GM19025 (cell line): ENCODE measurements at regions not wholly inside any gene's neighbourhood (a gene's known extent, or its start where the extent isn't known, plus 50 kb on each side); places are given as distances from the start of the nearest gene placed in this dataset.

Source experiments
- ATAC-seq: cut with Tn5 transposase; IDR thresholded peaks from one replicate; pipeline ENCODE4 v1.9.1; 2021; ENCODE audit warnings: mild to moderate bottlenecking, low read depth, moderate library complexity; ENCODE audit not compliant: unreplicated experiment

DNA sequence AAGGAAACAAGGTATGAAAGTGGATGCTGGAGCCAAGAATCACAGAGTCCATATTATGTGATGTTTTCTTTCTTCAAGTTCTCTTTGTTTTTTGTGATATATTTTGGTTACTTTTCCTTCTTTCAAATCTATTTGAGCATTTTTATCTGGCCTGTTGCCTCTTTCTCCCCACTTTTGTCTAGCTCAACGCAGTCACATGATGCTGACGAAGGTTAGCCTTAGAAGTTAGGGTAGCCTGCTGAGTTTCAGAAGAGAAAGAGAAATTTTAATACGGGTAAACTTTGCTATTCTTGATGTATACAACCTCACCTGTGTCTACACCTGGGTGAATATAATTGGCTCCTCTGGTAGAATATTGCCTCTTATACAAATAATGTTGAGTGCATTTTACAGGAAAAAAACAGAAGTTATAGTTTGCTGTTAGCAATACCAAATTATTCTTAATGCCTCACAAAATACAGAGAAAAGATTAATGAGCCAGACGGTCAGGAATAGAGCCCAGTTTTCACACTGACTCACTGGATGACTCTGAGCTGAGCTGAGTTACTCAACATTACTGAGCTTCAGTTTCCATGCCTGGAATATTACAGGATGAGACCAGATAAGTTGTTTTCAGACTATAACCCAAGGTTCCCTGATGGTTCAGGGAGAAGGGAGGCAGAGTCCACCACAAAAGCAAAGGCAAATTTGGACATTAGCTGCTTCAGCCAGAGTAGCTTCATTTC lies 161.6 kb upstream of the BDNF start:
- ATAC-seq, result no peak

DNA sequence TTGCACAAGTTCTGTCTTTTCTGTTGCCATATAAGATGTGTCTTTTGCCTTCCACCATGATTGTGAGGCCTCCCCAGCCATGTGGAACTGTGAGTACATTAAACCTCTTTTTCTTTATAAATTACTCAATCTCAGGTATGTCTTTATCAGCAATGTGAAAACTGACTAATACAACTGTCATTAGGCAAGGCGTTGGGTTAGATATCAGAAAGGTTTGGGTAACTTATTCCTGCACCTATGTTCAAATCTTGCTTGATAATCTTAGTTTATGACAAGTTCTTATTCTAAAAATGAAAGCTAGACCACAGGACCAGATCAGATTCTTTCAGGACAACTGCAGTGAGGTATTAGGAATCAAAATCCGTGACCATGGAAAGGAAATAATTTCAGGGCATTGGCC lies 160.6 kb upstream of the BDNF start:
- no peak for ATAC-seq

DNA sequence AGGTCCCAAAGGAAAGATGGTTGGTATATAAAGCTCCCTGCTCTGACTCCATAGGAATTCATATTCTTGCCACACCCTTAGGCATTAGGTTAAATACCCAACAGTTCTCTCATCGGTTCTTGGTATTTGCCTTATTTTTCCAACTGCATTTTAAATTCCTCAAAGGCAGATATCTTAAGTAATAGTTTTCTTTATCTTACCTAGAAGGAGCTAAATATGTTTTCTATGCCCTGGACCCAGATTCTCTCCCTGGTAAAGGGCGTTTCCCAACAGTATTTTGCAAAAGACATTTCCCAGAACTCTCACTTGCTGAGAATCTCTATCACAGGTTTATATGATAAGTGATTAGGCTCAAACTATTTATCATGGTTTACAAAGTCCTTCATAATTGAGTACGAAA lies 158.6 kb upstream of the BDNF start:
- no peak for ATAC-seq

DNA sequence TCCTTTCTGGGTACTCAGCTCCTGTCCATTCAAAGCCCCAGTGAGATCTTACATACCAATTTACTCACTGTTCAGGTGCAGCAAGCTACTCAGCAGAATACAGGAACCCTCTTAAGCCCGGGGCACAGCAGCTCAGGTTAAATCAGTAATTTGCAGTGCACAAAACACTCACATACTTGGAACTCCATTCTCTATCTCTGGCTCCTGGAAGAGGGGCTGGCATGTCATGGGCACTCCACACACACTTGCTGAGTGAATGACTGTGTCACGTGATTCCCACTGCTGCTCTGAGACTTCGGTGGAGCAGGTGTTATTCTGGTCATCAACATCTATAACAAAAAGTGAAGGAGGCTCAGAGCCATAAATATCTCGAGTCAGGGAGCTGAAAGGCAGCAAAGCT lies 157.3 kb upstream of the BDNF start:
- no peak for ATAC-seq

DNA sequence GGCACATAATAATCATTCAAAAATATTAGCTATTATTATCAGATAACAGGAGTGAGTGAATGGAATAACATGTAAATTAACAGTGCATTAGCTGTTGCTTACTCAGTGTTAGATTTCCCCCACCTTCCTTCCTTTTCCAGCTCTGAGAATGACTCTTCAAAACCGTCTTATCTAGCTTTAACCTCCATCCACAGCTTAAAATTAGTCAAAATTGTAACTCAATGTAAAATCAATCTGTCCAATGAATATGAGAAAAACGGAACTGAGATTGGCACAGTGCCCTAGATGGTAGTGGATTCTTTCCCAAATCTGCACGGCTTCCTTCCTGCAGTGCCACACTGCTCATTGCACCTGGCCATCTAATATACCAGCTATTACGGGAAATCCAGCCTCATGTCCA lies 156.8 kb upstream of the BDNF start:
- peak; percentile 47 for ATAC-seq

DNA sequence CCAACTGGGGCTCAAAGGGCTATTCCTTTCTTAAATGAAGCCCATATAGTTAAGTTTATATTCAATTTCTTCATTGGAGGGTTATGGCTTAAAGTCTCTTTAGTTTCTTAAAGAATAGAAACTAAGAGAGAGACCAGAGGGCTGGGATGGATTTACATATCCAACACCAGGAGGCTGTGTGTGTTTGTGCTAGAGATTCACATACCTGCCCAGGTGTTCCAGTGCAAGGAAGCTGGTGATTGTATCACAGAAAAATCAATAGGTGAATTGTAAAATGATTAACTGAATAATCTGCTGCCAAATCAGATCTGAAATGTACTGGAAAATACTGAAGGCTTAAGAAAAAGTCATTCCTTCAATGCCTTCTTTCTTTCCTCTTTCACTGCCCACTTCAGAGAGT lies 148.2 kb upstream of the BDNF start:
- ATAC-seq, result no peak

DNA sequence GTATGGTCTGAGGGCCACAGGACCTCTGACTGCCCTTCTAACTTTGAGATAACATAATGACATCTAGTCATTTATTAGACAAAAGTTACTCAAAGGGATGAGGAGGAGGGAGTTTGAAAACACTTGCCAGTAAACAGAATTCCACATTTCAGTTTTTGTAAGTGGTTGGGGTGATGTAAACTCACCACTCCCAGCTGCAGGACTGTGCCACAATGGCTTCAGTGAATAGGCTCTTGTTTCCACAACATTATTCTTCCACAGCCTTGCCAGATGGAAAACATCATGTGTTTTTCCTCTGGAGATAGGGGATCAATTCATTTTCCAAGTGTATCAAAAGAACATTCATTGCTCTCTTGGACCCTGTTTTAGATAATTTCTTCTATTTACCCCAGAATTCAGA lies 147.2 kb upstream of the BDNF start:
- no peak for ATAC-seq

DNA sequence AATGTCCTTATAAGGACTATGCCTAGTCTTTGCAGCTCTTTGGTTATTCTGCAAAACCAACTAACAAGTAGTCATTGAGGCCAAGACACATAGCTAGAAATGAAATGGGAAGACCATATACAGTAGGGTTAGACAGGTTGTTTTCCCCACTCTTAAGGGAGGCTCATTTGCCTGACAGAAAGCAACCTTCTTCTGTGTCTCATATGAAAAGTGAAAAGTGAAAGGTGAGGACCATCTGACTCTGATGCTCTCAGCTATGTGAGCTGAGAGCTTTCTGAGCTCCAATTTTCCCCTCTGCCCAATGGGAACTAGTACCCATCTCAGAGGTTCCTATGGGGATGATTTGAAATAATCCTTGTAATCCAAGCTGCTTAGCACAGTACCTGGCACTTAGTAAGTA lies 142.0 kb upstream of the BDNF start:
- peak; percentile 52 for ATAC-seq

DNA sequence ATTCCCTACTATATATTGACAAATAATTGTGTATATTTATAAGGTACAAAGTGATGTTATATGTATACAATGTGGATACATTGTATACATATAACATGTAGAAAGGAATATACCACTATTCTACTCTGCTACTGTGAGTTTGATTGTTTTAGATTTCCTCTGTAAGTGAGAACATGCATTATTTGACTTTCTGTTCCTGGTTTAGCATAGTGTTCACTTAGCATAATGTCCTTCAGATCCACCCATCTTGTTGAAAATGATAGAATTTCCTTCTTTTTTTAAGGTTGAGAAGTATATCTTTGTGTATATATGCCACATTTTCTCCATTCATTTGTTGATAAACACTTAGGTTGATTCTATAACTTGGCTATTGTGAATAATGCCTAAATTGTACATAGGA lies 140.8 kb upstream of the BDNF start:
- ATAC-seq, result no peak

DNA sequence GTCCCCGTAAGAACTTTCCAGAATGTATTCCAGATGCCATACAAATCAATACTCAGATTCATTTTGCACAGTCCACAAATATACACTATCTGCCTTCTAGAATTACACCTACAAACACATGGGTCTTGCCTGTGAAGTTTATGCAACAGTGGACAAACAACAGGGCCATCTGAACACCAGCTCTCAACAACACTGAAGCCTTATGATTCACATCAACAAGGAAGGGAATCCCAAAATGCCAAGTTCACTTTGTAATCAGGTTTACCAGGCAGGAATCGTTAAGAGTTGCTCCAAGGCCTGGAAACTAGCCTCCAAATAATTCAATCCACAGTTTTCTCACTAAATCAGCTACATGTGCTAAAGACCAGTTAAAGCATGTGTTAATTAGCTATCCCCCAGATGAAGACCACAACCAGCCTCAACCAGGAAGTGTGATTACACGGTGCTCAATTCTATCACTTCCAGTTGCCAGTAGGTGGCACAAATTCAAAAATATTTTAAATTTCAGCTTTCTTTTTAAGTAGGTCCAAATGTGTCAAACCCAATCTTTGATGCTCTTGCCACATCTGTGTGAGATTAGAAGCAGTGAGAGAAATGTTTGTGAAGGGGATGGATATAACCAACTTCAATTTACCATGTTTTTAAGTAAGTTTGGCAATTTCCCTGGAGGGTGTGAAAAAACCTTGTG lies 139.1 kb upstream of the BDNF start:
- ATAC-seq, result no peak

DNA sequence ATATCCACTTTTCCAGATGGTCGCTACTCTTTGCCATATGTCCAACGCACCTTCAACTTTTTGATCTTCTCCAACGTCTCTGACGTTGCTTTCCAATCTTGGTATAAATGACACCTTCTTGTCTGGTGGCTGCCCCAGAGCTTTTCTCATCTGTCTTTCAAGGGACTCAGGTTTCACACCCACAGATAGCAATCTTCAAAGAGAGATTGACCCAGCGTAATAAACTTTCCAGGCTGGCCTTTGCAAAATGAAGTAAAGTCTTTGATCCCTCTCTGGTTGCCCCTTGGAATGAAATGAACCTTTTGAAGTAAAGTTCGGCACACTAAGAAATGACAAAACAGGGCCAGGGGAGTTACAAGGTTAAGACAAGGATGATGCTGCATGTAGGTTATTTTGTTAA lies 138.4 kb upstream of the BDNF start:
- no peak for ATAC-seq

DNA sequence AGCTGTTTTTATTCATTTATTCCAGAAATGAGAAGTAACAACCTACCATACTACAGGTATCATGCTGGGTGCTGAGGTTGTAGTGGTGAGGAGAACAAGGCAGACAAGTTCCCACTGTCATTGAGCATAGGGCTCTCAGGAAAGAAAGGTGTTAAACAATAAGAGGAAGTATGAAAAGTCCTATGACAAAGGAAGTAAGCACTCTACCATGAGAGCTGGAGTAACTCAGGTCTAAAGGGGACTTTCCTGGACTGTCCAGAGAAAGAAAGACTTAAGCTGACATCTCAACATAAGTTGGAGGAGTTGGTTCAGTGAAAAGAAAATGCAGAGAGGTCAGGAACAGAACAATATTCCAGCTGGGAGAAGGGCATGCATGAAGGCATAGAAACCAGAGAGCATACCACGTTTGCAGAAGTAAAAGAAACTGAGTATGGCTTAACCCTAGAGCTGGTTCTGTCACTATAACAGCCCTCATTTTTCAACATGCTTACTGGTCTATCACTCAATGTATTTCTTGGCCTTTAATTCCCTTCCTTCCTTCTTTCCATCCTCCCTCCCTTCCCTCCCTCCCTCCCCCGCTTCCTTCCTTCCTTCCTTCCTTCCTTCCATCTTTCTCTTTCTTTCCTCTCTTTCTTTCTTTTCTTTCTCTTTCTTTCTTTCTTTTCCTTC lies 137.8 kb upstream of the BDNF start:
- ATAC-seq, result peak; percentile 78

DNA sequence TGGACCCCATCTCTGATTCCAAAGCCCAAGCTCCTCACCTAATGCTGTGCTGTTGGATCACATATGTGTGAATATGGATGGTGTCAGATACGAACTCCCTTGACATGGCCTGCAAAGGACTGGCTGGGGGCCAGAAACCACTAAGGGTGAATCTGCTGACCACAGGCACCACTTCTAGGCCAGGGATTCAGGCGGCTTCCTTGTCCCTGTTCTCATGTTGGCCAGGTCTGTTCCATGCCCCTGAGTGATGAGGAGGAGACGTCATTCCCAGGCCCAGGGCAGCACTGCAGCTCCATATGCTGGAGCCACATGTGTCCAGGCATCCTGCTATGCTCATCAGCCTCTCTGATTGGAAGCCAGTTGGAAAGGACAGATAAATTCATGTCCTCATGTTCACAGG lies 130.0 kb upstream of the BDNF start:
- ATAC-seq, result no peak

DNA sequence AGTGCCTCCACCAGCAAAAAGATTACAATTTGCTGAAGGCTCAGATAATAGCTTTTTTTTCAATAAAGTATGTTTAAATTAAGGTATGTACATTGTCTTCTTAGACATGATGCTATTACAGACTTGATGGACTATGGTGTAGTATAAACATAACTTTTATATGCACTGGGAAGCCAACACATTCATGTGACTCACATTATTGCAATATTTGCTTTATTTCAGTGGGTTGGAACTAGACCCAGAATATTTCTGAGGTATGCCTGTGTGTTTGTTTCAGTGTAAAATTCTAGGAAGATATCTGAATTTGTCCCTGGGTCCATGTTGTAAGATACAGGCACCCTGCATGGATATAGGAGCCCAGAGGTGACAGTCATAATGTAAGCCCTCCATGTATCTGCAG lies 120.0 kb upstream of the BDNF start:
- no peak for ATAC-seq

DNA sequence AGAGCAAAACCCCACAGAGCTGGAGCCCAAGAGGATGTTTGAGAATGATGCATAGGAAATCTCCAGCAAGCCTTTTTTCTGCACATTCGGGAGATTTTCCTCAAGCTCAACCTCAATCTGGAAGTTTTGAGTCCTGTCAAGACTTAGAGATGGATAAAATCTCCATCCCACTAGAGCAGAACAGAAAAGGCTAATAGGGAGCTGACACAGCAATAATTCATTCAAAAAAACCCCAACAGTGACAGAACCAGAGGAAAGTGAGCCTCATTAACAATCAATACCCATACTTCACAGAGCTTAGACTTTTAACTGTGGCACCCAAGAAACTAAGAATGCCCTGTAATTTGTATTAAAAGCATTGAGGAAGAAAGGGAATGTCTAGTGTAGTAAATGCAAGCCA lies 115.9 kb upstream of the BDNF start:
- no peak for ATAC-seq

DNA sequence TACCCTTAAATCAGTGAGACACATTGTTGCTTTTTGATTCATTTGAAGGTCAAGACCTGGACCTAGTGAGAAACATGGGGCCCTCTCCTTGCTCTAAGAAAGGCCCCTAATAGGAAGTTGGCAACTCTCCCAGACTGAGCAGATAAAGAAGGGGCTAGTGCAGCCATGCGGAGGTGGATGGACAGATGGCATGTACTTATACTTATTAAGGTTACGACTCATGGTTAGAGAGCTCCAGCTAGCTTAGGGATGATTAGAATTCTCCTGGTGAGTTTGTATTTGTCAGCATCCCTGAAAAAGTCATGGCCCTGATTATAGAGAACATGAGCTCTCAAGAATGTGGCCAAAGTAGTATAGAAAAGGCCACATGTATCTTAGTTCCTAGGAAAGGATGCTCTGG lies 112.1 kb upstream of the BDNF start:
- no peak for ATAC-seq

DNA sequence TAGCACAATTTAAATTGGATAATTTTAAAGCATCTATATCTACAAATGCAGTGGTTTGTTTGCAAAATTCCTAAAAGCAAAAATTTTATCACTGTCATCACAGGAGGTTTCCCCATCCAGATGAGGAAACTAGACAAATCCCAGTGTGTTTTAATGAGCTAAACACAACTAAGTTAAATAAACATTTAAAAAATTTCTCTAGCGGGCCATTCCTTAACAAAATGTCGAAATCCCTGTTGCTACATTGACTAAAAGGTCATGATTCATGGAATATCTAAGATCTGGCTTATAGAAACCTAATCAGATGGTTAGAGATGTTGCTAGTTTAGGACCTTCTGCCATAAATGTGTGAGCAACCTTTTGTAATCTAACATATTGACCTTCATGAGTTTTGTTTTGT lies 107.3 kb upstream of the BDNF start:
- no peak for ATAC-seq

DNA sequence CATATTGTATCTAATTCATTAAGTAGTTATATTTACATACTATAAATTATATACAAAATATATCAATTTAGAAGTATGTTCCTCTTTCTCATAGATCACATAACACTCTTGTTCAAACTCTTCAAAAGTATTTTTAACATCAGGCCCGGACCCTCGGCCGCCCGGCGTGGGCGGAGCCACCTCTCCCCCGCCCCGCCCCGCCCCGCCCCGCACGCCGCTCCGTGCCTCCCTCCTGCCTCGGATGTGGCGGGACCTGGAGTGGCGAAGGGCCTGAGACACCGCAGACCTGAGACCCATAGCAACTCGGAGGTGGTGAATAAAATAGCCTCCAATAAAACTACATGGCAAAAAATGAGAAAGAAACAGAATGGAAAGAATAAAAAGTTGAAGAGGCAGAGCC lies 105.9 kb upstream of the BDNF start:
- ATAC-seq, result no peak

DNA sequence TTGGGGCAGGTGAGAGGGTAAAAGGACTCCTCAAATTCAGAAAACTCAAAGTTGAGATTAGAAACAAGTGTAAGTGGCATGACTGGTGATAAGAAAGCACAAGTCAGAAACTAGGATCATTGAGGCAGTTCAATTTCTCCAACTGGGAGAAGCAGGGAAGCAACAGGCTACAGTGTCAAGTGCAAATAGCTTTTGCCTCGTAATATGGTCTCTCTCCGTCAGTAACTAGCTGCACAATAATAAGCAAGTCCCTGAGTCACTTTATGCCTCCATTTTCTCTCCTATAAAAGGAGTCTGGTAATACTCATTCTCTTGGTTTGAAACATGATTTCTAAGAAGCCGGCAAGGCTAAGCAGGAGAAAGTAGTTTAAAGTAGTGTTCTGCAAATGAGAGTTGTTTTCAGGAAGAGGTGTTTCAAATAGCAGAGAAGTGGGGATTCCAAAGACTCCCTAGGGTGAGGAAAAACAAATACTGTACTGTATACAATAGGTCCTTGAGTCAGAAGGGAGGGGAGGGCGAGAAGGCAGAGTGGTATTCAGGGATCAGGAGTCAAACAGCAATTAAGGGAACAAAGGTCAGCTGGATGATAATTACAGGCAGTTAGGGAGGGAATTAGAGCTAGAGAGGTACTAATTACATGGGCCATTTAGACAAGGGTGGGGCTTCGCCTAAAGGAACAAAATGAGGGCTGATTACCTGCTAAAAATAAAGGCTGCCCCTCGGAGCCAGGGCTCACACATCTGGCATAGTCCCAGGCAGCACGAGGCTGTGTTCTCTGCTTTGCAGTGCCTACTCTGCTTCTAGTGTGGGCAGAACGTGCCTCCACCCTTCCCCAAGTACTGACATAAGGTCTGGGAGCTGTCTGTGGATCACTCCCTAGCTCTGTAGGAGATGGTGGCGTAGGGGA lies 96.0 kb upstream of the BDNF start:
- no peak for ATAC-seq

DNA sequence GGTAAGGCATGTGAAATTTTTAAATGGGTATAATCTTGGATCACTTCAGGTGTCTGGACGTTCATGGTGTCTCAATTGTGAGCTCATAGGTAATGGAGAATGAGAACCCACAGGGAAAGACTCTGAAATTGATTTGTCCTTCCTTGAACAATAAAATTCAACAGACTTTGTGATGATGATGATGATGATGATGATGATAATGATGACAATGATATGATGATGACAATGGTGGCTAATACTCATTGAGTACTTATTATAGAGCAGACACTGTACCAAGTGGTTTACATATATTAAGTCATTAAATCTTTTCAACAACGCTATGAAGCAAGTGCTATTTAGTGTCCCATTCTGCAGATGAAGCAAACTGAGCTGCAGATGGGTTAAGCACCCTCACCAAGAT lies 86.6 kb upstream of the BDNF start:
- ATAC-seq, result no peak

DNA sequence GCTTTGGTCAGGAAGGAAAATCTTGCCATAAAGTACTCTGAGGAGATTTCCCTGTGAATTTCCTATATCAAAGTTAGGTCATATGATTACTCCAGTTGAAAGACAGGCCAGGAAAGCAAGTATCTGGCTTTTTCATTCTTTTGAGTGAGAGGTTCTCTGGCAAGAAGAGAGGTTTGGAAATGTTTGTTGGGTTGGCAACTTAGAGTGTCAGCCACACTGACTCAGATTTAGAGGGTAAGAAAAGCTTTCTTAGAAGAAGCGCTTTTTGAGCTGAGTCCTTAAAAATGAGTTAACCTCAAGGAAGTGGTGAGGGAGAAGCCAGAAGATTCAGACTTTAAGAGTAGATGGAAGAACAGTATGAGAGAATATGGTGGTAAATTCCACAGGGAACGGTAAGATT lies 86.1 kb upstream of the BDNF start:
- ATAC-seq, result no peak
